HepG2 (cell line): ENCODE measurements at regions not wholly inside any gene's neighbourhood (a gene's known extent, or its start where the extent isn't known, plus 50 kb on each side); places are given as distances from the start of the nearest gene placed in this dataset.

Source experiments
- ATAC-seq: fragments of 200-7000 bp; cut with Tn5 transposase; 3 replicates; pipeline ENCODE4 v1.9.1; 2020; ENCODE audit warnings: mild to moderate bottlenecking, moderate library complexity
- BruUV-seq: library from RNA; stranded (reverse); fragments of 400-500 nt; replicated peaks from 2 replicates; lab custom pipeline; 2021; lab: Mats Ljungman, UMichigan
- CTCF ChIA-PET: fragments of 300-600 bp; formaldehyde crosslinking; extraction: SDS; loops from one replicate; lab custom pipeline; 2021; ENCODE audit warnings: low total read pairs, inconsistent platforms, low intra/inter-chr PET ratio; lab: Yijun Ruan, JAX
- POLR2A ChIA-PET: fragments of 350-600 bp; sonication (Branson Sonifier 250); formaldehyde crosslinking; loops from one replicate; lab custom pipeline; 2020; ENCODE audit warnings: antibody characterized with exemption, inconsistent platforms; lab: Yijun Ruan, JAX
- DNase-seq: peaks from one replicate; pipeline ENCODE4 v3.0.0-alpha.2; 2015; ENCODE audit warnings: low spot score
- FAIRE-seq: peaks from 3 replicates; lab custom pipeline; 2011; peaks lifted over from hg19 to GRCh38; lab: Jason Lieb, UNC
- H2AFZ ChIP-seq: one replicate; pipeline ENCODE4 v1.6.1; 2011; ENCODE audit warnings: low read length, inconsistent platforms
- H3K27ac ChIP-seq: fragments of 300-600 bp; 3 replicates; pipeline ENCODE4 v1.8.0; 2011; ENCODE audit warnings: mixed run types, mild to moderate bottlenecking, mixed read lengths, low read length, inconsistent platforms; ENCODE audit not compliant: insufficient read depth; ENCODE audit errors: extremely low read length
- H3K27me3 ChIP-seq, 2 experiments: fragments of 200-600 bp in 1 of 2; 2 replicates in 1 of 2; 3 replicates in 1 of 2; pipeline versions ENCODE4 v1.6.0 to v1.8.0; 2011; ENCODE audit warnings: low read length in 2 of 2, mild to moderate bottlenecking in 2 of 2, moderate library complexity in 2 of 2, inconsistent platforms in 1 of 2; ENCODE audit not compliant: insufficient read depth in 2 of 2, control insufficient read depth in 1 of 2
- H3K36me3 ChIP-seq, 2 experiments: fragments of 200-600 bp in 1 of 2; replicated peaks in 1 of 2; 2 replicates in 1 of 2; 3 replicates in 1 of 2; pipeline versions ENCODE4 v1.5.1 to v1.8.0; 2011; ENCODE audit warnings: low read length in 2 of 2, inconsistent platforms in 1 of 2; ENCODE audit not compliant: insufficient read depth in 2 of 2, control insufficient read depth in 1 of 2
- H3K4me1 ChIP-seq: 2 replicates; pipeline ENCODE4 v1.5.1; 2012; ENCODE audit warnings: low read length, inconsistent platforms; ENCODE audit not compliant: insufficient read depth
- H3K4me2 ChIP-seq: 2 replicates; pipeline ENCODE4 v1.6.0; 2011; ENCODE audit warnings: low read depth, low read length, inconsistent platforms
- H3K4me3 ChIP-seq, 3 experiments: fragments of 200-600 bp in 1 of 3; sonication (generic), shearing (Covaris generic) in 1 of 3; replicated peaks in 1 of 3; 2 replicates each; pipeline ENCODE4 v1.5.1; 2011 to 2016; ENCODE audit warnings: low read length in 3 of 3, inconsistent platforms in 2 of 3, low read depth in 2 of 3, mild to moderate bottlenecking in 2 of 3, control low read depth in 1 of 3, mixed read lengths in 1 of 3; ENCODE audit not compliant: insufficient read depth in 1 of 3
- H3K79me2 ChIP-seq: one replicate; pipeline ENCODE4 v1.6.1; 2011; ENCODE audit warnings: low read length, inconsistent platforms; ENCODE audit not compliant: insufficient read depth
- H3K9ac ChIP-seq: 2 replicates; pipeline ENCODE4 v1.6.0; 2011; ENCODE audit warnings: mild to moderate bottlenecking, low read depth, low read length, inconsistent platforms; ENCODE audit not compliant: insufficient read depth
- H3K9me3 ChIP-seq: 2 replicates; pipeline ENCODE4 v1.5.1; 2012; ENCODE audit warnings: mild to moderate bottlenecking, low read length
- H4K20me1 ChIP-seq: 2 replicates; pipeline ENCODE4 v1.6.0; 2011; ENCODE audit warnings: inconsistent platforms, mild to moderate bottlenecking, low read length, moderate library complexity; ENCODE audit not compliant: insufficient read depth
- ARHGAP35 ChIP-seq: sonication (generic); formaldehyde crosslinking; IDR thresholded peaks from 2 replicates; pipeline ENCODE4 v1.9.0; 2022; ENCODE audit warnings: mild to moderate bottlenecking, inconsistent platforms, moderate library complexity, missing genetic modification reagents, borderline replicate concordance
- FOSL2 ChIP-seq: sonication (generic); formaldehyde crosslinking; IDR thresholded peaks from 2 replicates; pipeline ENCODE4 v1.4.0; 2020; ENCODE audit warnings: missing genetic modification reagents
- HDAC2 ChIP-seq: sonication (generic); formaldehyde crosslinking; IDR thresholded peaks from 2 replicates; pipeline ENCODE4 v1.4.0; 2020; ENCODE audit warnings: missing genetic modification reagents
- NR2F1 ChIP-seq, 2 experiments: fragments of 450-650 bp in 1 of 2; formaldehyde crosslinking in 1 of 2; IDR thresholded peaks; 2 replicates each; pipeline versions ENCODE4 v1.5.0 to v1.6.1; 2016 to 2020; ENCODE audit warnings: mild to moderate bottlenecking in 1 of 2, missing compliant biosample characterization in 1 of 2, missing genetic modification reagents in 1 of 2, moderate library complexity in 1 of 2
- ZNF263 ChIP-seq: sonication (generic); formaldehyde crosslinking; IDR thresholded peaks from 2 replicates; pipeline ENCODE4 v1.4.0; 2020; ENCODE audit warnings: missing genetic modification reagents
- ZNF318 ChIP-seq: sonication (generic); formaldehyde crosslinking; IDR thresholded peaks from 2 replicates; pipeline ENCODE4 v1.4.0; 2020; ENCODE audit warnings: mild to moderate bottlenecking, missing genetic modification reagents
- ZNF503 ChIP-seq: sonication (generic); formaldehyde crosslinking; IDR thresholded peaks from 2 replicates; pipeline ENCODE4 v1.4.0; 2020; ENCODE audit warnings: missing genetic modification reagents
- ZNF563 ChIP-seq: sonication (generic); formaldehyde crosslinking; IDR thresholded peaks from 2 replicates; pipeline ENCODE4 v1.8.0; 2022; ENCODE audit warnings: mild to moderate bottlenecking, moderate library complexity, missing genetic modification reagents
- ZSCAN20 ChIP-seq: sonication (generic); formaldehyde crosslinking; IDR thresholded peaks from 2 replicates; pipeline ENCODE4 v1.4.0; 2020; ENCODE audit warnings: missing genetic modification reagents, mild to moderate bottlenecking, borderline replicate concordance
- ZXDC ChIP-seq: sonication (generic); formaldehyde crosslinking; IDR thresholded peaks from 2 replicates; pipeline ENCODE4 v1.5.0; 2020; ENCODE audit warnings: mild to moderate bottlenecking, missing genetic modification reagents
- WGBS: methylation state at CpG from one replicate; pipeline ENCODE4 v1.1.6; 2017; ENCODE audit warnings: low lambda C conversion rate; 5-methylcytosine and 5-hydroxymethylcytosine counted together
- in situ Hi-C: cut with HindIII; loops from 2 replicates; pipeline ENCODE4 v1.10.0; 2017; ENCODE audit warnings: low pct_unique_long_range_greater_than_20kb; ENCODE audit not compliant: extremely low pct_ligation_motif_present
- intact Hi-C: fragments of 100-400 bp; cut with micrococcal nuclease; formaldehyde crosslinking; loops from one replicate; pipeline ENCODE4 v1.10.0; 2022; ENCODE audit not compliant: unreplicated experiment

- TF ChIP-seq ZNF318: no peak
These were observed 255.3 kb upstream of the TRPC7 start (continued) for GRCh38 chr5:136620621-136621020.

- Histone ChIP-seq H3K4me2 (no peak overlapping the region), H4K20me1 (no peaks in the 10 kb centered on the region), H2AFZ (no peak overlapping the region), H3K4me3 (no peak overlapping the region), H3K4me1 (no peaks in the 10 kb centered on the region), H3K79me2 (no peaks in the 10 kb centered on the region), H3K9me3 (no peaks in the 10 kb centered on the region), H3K27ac (no peak overlapping the region), H3K27me3 (no peaks in the 10 kb centered on the region), H3K9ac (no peak overlapping the region), H3K36me3 (no peaks in the 10 kb centered on the region)
- 6% methylated on average over 1 of the region's 1 CpG for WGBS
- FAIRE-seq (no peak), ATAC-seq (no peak), DNase-seq (no peak)
- CTCF ChIA-PET: no interaction called here
- intact Hi-C loops: no loop called here
- POLR2A ChIA-PET: no interaction called here
- BruUV-seq: no TSS peak
- in situ Hi-C loops: no loop called here
- TF ChIP-seq ZSCAN20 (CRISPR knock-in tag) (no peak), ZNF263 (no peak), NR2F1 (CRISPR knock-in tag; IDR thresholded peaks at IDR 0.05) (no peak), ZNF563 (CRISPR knock-in tag) (no peak), ZXDC (no peak), ZNF503 (no peak), ARHGAP35 (CRISPR knock-in tag) (no peak), HDAC2 (CRISPR knock-in tag) (no peak), FOSL2 (no peak)
These were observed 254.7 kb upstream of the TRPC7 start for GRCh38 chr5:136620016-136620419.
